MCF 10A (cell line): ENCODE measurements at regions not wholly inside any gene's neighbourhood (a gene's known extent, or its start where the extent isn't known, plus 50 kb on each side); places are given as distances from the start of the nearest gene placed in this dataset.

Source experiments
- BruUV-seq: library from RNA; stranded (reverse); fragments of 400-500 nt; replicated peaks from 2 replicates; lab custom pipeline; 2021; lab: Mats Ljungman, UMichigan
- CTCF ChIA-PET: fragments of 300-600 bp; sonication (Branson Sonifier 250); formaldehyde crosslinking; extraction: SDS; loops from one replicate; lab custom pipeline; 2021; ENCODE audit warnings: antibody characterized with exemption, inconsistent platforms; lab: Yijun Ruan, JAX
- POLR2A ChIA-PET: fragments of 300-600, 350-650 bp; sonication (Branson Sonifier 250); formaldehyde crosslinking; extraction: SDS; loops from one replicate; lab custom pipeline; 2020; ENCODE audit warnings: antibody characterized with exemption, inconsistent platforms; lab: Yijun Ruan, JAX
- DNase-seq: peaks from one replicate; pipeline ENCODE4 v3.0.0-alpha.2; 2018; ENCODE audit not compliant: unreplicated experiment
- H3K27ac Mint-ChIP-seq: one replicate; pipeline ENCODE4 v1.8.0; 2022; ENCODE audit warnings: mild to moderate bottlenecking, low read depth, mixed read lengths; ENCODE audit not compliant: unreplicated experiment
- H3K27me3 Mint-ChIP-seq: one replicate; pipeline ENCODE4 v1.8.0; 2022; ENCODE audit warnings: mixed read lengths; ENCODE audit not compliant: insufficient read depth, unreplicated experiment
- H3K36me3 Mint-ChIP-seq: one replicate; pipeline ENCODE4 v1.8.0; 2022; ENCODE audit warnings: mild to moderate bottlenecking, moderate library complexity, mixed read lengths; ENCODE audit not compliant: insufficient read depth, unreplicated experiment
- H3K4me1 Mint-ChIP-seq: one replicate; pipeline ENCODE4 v1.8.0; 2022; ENCODE audit warnings: mixed read lengths; ENCODE audit not compliant: insufficient read depth, unreplicated experiment
- H3K4me3 Mint-ChIP-seq: one replicate; pipeline ENCODE4 v1.8.0; 2022; ENCODE audit warnings: mild to moderate bottlenecking, moderate library complexity, mixed read lengths; ENCODE audit not compliant: unreplicated experiment
- H3K9me3 Mint-ChIP-seq: one replicate; pipeline ENCODE4 v1.8.0; 2022; ENCODE audit warnings: mixed read lengths; ENCODE audit not compliant: unreplicated experiment
- intact Hi-C: fragments of 100-400 bp; cut with micrococcal nuclease; formaldehyde crosslinking; loops from 2 replicates; pipeline ENCODE4 v1.14.1; 2022
- TF ChIP-seq, protein P1 (sequence below): fragments of 200-600 bp; IDR thresholded peaks from one replicate; pipeline ENCODE4 v1.8.0; 2022; ENCODE audit warnings: antibody characterized with exemption, mild to moderate bottlenecking; ENCODE audit not compliant: unreplicated experiment

DNA sequence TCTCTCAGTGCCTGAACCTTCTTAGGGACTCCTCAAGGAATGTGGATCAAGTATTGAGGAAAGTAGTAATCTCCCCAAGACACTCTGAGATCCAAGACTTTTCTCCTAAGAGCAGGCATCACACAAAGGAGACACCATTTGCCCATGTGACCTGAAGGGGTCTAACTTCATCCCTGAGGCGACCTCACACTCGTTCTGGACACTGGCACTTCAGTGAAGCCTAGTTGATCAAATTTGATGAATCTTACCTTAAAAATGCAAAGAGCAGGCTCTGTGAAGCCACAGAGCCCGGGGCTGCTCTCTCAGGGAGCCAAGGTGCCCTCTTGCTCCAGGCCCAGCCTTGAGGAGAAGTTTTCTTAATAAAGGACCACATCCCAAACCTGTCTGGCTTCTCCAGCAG, 64.3 kb downstream of the SCN11A start:
- TF ChIP-seq, protein P1, sequence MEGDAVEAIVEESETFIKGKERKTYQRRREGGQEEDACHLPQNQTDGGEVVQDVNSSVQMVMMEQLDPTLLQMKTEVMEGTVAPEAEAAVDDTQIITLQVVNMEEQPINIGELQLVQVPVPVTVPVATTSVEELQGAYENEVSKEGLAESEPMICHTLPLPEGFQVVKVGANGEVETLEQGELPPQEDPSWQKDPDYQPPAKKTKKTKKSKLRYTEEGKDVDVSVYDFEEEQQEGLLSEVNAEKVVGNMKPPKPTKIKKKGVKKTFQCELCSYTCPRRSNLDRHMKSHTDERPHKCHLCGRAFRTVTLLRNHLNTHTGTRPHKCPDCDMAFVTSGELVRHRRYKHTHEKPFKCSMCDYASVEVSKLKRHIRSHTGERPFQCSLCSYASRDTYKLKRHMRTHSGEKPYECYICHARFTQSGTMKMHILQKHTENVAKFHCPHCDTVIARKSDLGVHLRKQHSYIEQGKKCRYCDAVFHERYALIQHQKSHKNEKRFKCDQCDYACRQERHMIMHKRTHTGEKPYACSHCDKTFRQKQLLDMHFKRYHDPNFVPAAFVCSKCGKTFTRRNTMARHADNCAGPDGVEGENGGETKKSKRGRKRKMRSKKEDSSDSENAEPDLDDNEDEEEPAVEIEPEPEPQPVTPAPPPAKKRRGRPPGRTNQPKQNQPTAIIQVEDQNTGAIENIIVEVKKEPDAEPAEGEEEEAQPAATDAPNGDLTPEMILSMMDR: no peak
- ChIA-PET POLR2A (no interaction called here), CTCF (interaction anchor here (1.2 to 2.0 kb wide), 2 partner anchors 12 to 301 kb away, joined by 3 to 6 read pairs; no protein-coding TSS in a partner anchor)

DNA sequence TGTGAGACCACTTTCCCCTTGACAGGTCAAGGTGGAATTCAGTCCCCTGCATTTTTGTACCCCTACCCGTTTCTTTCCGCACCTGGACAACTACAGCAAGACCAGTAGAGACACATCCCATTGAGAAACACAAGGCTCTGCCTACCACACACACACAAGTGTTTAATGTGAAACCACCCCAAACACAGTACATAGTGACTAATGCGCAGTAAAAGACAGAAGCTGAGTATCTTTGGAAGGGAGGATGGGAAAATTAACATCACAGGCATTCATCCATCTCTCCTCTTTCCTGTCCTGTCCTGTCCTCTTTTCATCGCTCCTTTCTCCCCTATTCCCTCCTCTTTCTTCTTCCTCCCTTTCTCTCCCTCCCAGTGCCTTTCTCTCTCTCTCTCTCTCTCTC, 64.8 kb downstream of the SCN11A start:
- intact Hi-C loops: no loop called here
- no TSS peak for BruUV-seq
- CTCF ChIA-PET: interaction anchor here (1.2 to 2.0 kb wide), 4 partner anchors 12 to 465 kb away, joined by 3 to 13 read pairs (median 5); no protein-coding TSS in a partner anchor
- Mint-ChIP-seq H3K36me3 (no peaks in the 10 kb centered on the region), H3K4me3 (no peak overlapping the region), H3K9me3 (no peaks in the 10 kb centered on the region), H3K27ac (no peak overlapping the region), H3K27me3 (no peaks in the 10 kb centered on the region), H3K4me1 (no peaks in the 10 kb centered on the region)
- POLR2A ChIA-PET: no interaction called here
- no peak for DNase-seq
- TF ChIP-seq, protein P1: no peak

More for the DNA sequence above, 64.3 kb downstream of the SCN11A start:
- H3K36me3 Mint-ChIP-seq: no peaks in the 10 kb centered on the region
- BruUV-seq: no TSS peak
- peaks cover 5% of the 10 kb centered on the region for H3K4me1 Mint-ChIP-seq
- no peaks in the 10 kb centered on the region for H3K27me3 Mint-ChIP-seq
- no peak for DNase-seq
- H3K9me3 Mint-ChIP-seq: no peaks in the 10 kb centered on the region
- no peak overlapping the region for H3K27ac Mint-ChIP-seq
- H3K4me3 Mint-ChIP-seq: no peak overlapping the region
- intact Hi-C loops: no loop called here

DNA sequence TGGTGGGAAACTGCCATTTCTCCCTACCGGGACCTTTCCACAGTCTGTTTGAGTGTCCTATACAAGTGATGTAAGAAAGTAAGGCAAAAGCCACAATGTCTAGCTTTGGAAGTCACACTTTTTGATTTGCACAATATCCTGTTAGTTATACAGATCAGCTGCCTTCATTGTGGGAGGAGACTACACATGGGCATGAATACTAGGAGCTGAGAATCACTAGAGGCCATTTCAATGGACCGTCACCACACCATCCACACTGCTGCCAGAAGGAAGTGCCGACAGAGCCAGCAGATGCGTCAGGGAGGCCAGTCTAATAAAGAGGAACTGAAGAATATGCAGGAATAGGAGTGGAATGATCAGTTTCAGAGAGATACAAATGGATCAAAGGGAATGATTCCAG, 65.8 kb downstream of the SCN11A start:
- Mint-ChIP-seq H3K4me3 (no peak overlapping the region), H3K36me3 (no peaks in the 10 kb centered on the region), H3K4me1 (no peaks in the 10 kb centered on the region), H3K27ac (no peak overlapping the region), H3K27me3 (peaks cover 8% of the 10 kb centered on the region), H3K9me3 (no peaks in the 10 kb centered on the region)
- no TSS peak for BruUV-seq
- ChIA-PET CTCF (interaction anchor here (1.8 to 2.2 kb wide), 4 partner anchors 14 to 464 kb away, joined by 4 to 13 read pairs (median 8); no protein-coding TSS in a partner anchor), POLR2A (no interaction called here)
- TF ChIP-seq, protein P1: no peak
- DNase-seq: no peak
- intact Hi-C loops: no loop called here

DNA sequence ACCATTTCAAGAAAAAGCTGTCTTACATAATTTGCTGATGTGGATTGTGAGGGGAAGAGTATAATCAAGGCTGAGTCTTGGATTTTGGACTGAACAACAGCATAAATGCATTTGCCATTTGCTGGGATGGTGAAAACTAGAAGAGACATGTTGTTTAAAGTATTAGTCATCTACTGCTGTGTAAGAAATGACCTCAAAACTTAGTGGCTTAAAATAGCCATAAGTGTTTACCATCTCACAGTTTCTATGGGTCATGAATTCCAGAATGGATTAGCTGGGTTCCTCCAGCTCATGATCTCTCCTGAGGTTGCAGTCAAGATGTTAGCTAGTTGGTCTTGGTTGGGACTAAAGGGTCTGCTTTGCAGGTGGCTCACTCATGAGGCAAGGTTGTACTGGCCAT, 66.2 kb downstream of the SCN11A start:
- ChIA-PET POLR2A (no interaction called here), CTCF (interaction anchor here (1.8 to 2.2 kb wide), 4 partner anchors 14 to 463 kb away, joined by 4 to 13 read pairs (median 8); no protein-coding TSS in a partner anchor)
- Mint-ChIP-seq H3K27me3 (peaks cover 12% of the 10 kb centered on the region), H3K9me3 (no peaks in the 10 kb centered on the region), H3K27ac (no peak overlapping the region), H3K36me3 (no peaks in the 10 kb centered on the region), H3K4me3 (no peak overlapping the region), H3K4me1 (no peaks in the 10 kb centered on the region)
- intact Hi-C loops: no loop called here
- no TSS peak for BruUV-seq
- no peak for DNase-seq
- TF ChIP-seq, protein P1: no peak
